Dendritic cell treated with granulocyte-macrophage colony-stimulating factor and Interleukin-4, amounts not matched to agents 40 ng/mL and 50 ng/mL, for 4 days (primary cell): ENCODE measurements at regions not wholly inside any gene's neighbourhood (a gene's known extent, or its start where the extent isn't known, plus 50 kb on each side); places are given as distances from the start of the nearest gene placed in this dataset.

ENCODE experiments used
- H3K27ac Mint-ChIP-seq: one replicate; pipeline ENCODE4 v1.8.0; 2022; ENCODE audit warnings: mild to moderate bottlenecking, mixed read lengths
- H3K27me3 Mint-ChIP-seq: one replicate; pipeline ENCODE4 v1.8.0; 2022; ENCODE audit warnings: mild to moderate bottlenecking, mixed read lengths
- H3K36me3 Mint-ChIP-seq: one replicate; pipeline ENCODE4 v1.8.0; 2022; ENCODE audit warnings: low read depth, mixed read lengths
- H3K4me1 Mint-ChIP-seq: one replicate; pipeline ENCODE4 v1.8.0; 2022; ENCODE audit warnings: low read depth, mixed read lengths
- H3K4me3 Mint-ChIP-seq: one replicate; pipeline ENCODE4 v1.8.0; 2022; ENCODE audit warnings: mild to moderate bottlenecking, moderate library complexity, mixed read lengths
- H3K9me3 Mint-ChIP-seq: one replicate; pipeline ENCODE4 v1.8.0; 2022; ENCODE audit warnings: mixed read lengths
- intact Hi-C: fragments of 100-400 bp; cut with micrococcal nuclease; formaldehyde crosslinking; loops from one replicate; pipeline ENCODE4 v1.15.0; 2022

DNA sequence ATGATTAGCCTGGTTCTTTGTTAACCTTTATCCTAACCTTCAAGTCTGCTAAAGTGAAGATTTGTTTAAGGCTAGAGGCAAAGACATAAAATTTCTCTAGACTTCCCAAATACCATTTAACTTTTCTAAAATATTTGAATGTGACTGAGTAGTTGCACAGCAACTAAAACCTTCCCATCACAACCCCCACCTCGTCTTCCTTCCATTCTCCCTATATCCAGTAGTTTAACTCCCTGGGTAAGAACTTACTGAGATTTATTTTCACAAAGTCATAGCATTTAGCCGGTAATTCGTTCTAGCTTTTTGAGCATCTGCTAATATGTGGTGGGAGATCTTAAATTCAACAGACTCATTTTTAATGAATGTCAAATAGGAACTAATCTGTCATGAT lies 87.9 kb upstream of the AKIRIN2 start:
- Mint-ChIP-seq H3K36me3 (no peaks in the 10 kb centered on the region), H3K4me1 (peaks cover 28% of the 10 kb centered on the region), H3K4me3 (no peak overlapping the region), H3K27ac (peak overlapping the region; percentile 80), H3K27me3 (no peaks in the 10 kb centered on the region), H3K9me3 (no peaks in the 10 kb centered on the region)
- intact Hi-C loops = no loop called here

DNA sequence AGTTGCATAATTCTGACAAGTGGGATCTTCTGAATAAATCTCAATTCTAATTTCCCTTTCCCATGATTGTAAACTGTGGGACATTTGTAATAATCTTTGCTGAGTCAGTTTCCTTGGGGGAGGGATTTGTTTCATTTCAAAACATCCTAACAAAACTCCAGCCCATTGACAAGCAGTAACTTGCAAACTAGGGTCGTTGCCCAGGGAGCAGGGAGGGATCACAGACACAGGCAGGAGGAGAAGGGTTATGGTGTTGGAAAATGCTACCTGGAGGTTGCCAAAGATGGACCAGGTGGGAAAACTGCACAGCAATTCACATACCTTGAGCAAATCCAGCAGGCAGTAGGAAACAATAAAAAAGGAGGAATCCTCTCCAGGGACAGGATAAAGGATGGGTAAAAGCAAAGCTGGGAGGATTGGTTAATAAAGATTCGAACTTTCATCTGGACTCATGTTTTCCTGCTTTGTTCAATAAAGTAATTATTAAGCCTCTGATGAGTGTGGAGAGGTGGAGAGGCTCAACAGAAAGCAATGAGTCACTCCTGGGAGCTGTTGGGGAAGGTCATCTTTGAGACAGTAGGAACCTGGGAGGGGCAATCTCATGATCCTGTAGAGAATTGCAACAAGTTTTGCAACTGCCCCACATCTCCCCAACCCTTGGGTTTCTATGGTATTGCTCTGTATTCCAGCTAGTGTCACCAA lies 87.3 kb upstream of the AKIRIN2 start:
- peaks cover 25% of the 10 kb centered on the region for H3K4me1 Mint-ChIP-seq

GRCh38 chr6:87788141-87788540 lies 86.1 kb upstream of the AKIRIN2 start:
- no peak overlapping the region for H3K4me3 Mint-ChIP-seq
- peaks cover 25% of the 10 kb centered on the region for H3K4me1 Mint-ChIP-seq
- intact Hi-C loops = no loop called here
- no peaks in the 10 kb centered on the region for H3K27me3 Mint-ChIP-seq
- H3K27ac Mint-ChIP-seq = no peak overlapping the region
- no peaks in the 10 kb centered on the region for H3K36me3 Mint-ChIP-seq
- no peaks in the 10 kb centered on the region for H3K9me3 Mint-ChIP-seq

More for the DNA sequence above, 87.3 kb upstream of the AKIRIN2 start:
- Mint-ChIP-seq H3K4me3 (peak overlapping the region; percentile 41), H3K27me3 (no peaks in the 10 kb centered on the region), H3K36me3 (no peaks in the 10 kb centered on the region), H3K9me3 (no peaks in the 10 kb centered on the region), H3K27ac (peak overlapping the region; percentile 80)
- intact Hi-C loops = no loop called here

DNA sequence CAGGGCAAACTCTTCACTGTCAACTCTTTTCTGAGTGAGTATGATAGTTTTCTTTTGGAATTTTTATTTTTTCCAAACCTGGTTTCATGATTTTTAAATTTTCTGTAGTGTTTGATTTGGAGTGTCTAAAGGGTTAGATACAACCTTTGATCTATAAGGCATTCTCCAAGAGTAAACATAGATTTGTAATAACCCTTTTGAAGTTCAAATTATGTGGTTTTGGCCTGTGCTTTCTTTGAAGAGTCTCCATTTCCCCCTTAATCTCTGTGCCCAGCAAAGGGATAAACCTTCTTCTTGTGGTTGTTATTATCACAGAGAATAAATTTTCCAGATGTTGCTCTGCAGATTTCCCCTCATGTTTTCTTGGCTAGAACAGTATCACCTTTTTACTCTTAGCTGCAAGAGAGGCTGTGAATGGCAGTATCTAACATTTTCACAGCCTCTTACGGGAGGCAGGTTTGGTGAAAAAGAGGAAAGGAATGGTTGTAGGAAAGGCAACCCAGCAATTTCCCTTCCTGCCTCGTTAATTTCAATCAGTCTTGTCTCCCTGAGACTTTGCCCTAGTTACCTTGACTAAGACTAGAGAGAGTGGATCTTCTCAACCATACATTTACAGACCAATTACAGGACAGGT lies 83.3 kb upstream of the AKIRIN2 start:
- Mint-ChIP-seq H3K36me3 (no peaks in the 10 kb centered on the region), H3K4me3 (no peak overlapping the region), H3K27ac (no peak overlapping the region), H3K27me3 (no peaks in the 10 kb centered on the region), H3K4me1 (peaks cover 19% of the 10 kb centered on the region), H3K9me3 (no peaks in the 10 kb centered on the region)
- intact Hi-C loops = no loop called here

DNA sequence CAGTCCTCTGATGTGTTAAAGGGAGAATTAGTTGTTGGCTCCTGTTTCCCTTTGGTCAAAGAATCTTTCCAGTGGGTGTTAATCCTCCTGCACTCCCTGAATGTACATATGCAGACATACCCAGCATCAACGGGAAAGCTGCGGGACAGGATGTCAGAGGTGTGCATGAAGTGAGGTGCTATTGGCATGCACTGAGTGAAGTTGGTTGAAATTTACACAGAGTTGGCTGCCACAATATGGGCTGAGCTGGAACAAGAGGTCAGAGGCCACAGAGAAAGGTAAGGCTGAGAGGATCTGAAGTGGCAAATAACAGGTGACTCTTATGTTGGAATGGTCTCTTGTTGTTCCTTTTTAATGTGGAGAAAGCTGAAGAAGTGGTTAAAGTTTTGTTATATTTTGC lies 82.7 kb upstream of the AKIRIN2 start:
- H3K4me3 Mint-ChIP-seq = no peak overlapping the region
- H3K4me1 Mint-ChIP-seq = peaks cover 13% of the 10 kb centered on the region
- no peaks in the 10 kb centered on the region for H3K27me3 Mint-ChIP-seq
- intact Hi-C loops = no loop called here
- no peaks in the 10 kb centered on the region for H3K36me3 Mint-ChIP-seq
- no peaks in the 10 kb centered on the region for H3K9me3 Mint-ChIP-seq
- no peak overlapping the region for H3K27ac Mint-ChIP-seq

DNA sequence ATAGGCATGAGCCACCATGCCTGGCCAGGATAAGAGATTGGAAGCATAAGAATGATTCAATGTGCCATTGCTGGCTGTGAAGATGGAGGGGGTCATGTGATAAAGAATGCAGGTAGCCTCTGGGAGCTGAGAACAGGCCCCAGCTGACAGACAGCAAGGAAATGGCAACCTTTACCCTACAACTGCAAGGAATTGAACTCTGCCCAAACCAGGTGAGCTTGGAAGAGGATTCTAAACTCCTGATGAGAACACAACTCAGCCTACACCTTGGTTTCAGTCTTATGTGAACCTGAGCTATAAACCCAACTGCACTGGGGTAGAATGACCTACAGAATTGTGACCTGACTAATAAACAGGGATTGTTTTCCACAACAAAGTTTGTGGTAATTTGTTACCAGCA lies 82.0 kb upstream of the AKIRIN2 start:
- Mint-ChIP-seq H3K9me3 (no peaks in the 10 kb centered on the region), H3K27ac (no peak overlapping the region), H3K4me3 (no peak overlapping the region), H3K27me3 (no peaks in the 10 kb centered on the region), H3K4me1 (peaks cover 10% of the 10 kb centered on the region), H3K36me3 (no peaks in the 10 kb centered on the region)
- intact Hi-C loops = no loop called here

DNA sequence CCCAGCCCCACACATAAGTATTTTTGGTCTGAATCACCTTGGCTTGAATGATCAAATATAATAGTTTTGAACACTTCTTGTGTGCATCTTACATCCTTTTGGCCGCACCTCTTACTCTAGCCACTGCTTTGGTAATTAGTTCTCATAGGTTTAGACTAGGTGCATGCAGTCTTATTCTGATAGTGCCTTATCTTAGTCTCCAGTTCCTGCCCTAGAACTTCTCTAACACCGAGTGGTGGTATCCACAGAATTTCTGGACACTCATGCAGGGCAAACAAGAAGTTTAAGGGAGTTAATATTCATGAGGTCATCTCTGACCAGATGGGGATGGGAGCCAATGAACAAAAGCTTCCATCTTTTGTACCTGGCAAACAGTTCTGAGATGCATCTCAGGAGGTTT lies 77.5 kb upstream of the AKIRIN2 start:
- Mint-ChIP-seq H3K4me3 (no peak overlapping the region), H3K9me3 (no peaks in the 10 kb centered on the region), H3K27ac (no peak overlapping the region), H3K4me1 (peaks cover 5% of the 10 kb centered on the region), H3K27me3 (no peaks in the 10 kb centered on the region), H3K36me3 (no peaks in the 10 kb centered on the region)
- intact Hi-C loops = no loop called here

DNA sequence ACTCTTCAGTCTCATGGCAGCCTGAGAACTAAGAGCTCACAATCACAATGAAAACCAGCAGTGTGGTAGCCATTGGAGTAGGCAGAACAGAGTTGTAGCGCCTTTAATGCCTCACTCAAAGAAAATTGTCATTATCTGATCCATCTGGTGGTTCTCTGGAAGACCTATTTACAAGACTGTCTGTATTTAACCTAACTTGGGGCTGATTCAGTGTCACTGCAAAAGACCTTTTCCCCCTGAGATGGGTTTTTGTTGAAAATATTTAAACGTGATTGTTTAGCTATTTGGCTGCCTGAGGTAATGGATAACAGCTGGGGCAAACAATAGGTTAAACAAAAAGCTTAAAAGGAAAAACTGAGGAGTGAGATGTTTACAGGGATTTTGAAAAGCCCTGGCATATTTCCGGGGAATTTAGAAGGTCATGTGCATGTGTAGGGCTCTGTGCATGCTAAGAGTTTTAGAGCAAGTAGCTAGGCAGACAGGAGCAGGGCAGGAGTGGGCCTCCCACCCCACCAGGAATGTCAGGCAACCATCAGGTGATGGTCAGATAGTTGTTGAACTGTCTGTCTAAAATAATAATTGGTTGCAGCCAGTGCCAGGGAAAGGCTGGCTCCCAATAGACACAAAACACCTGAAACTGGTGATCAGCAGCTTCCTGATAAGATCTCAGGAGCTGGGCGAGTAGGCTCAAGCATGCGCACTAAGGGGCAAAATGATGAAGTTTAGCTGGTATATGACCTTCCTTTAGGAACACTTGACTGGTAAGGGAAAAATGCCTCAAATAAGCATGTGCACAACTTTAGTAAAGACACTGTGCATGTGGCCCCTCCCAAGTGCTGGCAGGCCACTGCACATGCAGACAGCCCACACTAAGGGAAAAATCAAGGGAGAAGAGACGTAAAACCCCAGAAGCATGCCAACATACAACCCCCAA lies 70.8 kb upstream of the AKIRIN2 start:
- intact Hi-C loops = no loop called here
- H3K27ac Mint-ChIP-seq = no peak overlapping the region

GRCh38 chr6:87767478-87767877 lies 65.4 kb upstream of the AKIRIN2 start:
- no peaks in the 10 kb centered on the region for H3K27me3 Mint-ChIP-seq
- no peak overlapping the region for H3K4me3 Mint-ChIP-seq
- peaks cover 10% of the 10 kb centered on the region for H3K4me1 Mint-ChIP-seq
- peak overlapping the region; percentile 50 for H3K27ac Mint-ChIP-seq
- intact Hi-C loops = no loop called here
- no peaks in the 10 kb centered on the region for H3K36me3 Mint-ChIP-seq
- H3K9me3 Mint-ChIP-seq = peaks cover 5% of the 10 kb centered on the region

More for the DNA sequence above, 70.8 kb upstream of the AKIRIN2 start:
- Mint-ChIP-seq H3K4me3 (no peak overlapping the region), H3K4me1 (peaks cover 3% of the 10 kb centered on the region), H3K9me3 (peaks cover 1% of the 10 kb centered on the region), H3K27me3 (no peaks in the 10 kb centered on the region), H3K36me3 (no peaks in the 10 kb centered on the region)

- Mint-ChIP-seq H3K27me3 (no peaks in the 10 kb centered on the region), H3K36me3 (no peaks in the 10 kb centered on the region), H3K4me1 (peaks cover 10% of the 10 kb centered on the region), H3K9me3 (peaks cover 5% of the 10 kb centered on the region), H3K4me3 (no peak overlapping the region), H3K27ac (no peak overlapping the region)
- intact Hi-C loops = no loop called here
These were observed 64.2 kb upstream of the AKIRIN2 start for GRCh38 chr6:87766211-87766610.

DNA sequence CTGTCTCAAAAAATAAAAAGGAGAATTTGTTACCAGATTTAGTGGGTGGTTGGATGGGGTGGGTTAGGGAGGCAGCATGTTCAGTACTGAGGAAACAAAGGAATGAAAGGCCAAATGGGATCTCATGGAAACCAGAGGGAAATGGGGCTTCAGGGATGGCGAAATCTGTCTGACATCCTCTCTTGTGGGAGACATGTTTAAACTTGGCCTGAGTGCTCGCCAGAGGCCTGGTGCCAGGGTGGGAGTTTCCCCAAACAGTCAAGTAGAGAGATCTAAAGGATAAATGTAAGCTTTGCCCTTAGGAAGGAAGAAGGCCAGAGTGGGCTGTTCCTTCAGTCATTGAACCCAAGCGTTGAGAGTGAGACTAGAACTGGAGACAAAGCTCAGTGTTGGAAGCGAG lies 61.9 kb upstream of the AKIRIN2 start:
- no peak overlapping the region for H3K4me3 Mint-ChIP-seq
- no peaks in the 10 kb centered on the region for H3K27me3 Mint-ChIP-seq
- H3K27ac Mint-ChIP-seq = no peak overlapping the region
- H3K9me3 Mint-ChIP-seq = peaks cover 5% of the 10 kb centered on the region
- intact Hi-C loops = no loop called here
- H3K4me1 Mint-ChIP-seq = peaks cover 17% of the 10 kb centered on the region
- H3K36me3 Mint-ChIP-seq = no peaks in the 10 kb centered on the region

DNA sequence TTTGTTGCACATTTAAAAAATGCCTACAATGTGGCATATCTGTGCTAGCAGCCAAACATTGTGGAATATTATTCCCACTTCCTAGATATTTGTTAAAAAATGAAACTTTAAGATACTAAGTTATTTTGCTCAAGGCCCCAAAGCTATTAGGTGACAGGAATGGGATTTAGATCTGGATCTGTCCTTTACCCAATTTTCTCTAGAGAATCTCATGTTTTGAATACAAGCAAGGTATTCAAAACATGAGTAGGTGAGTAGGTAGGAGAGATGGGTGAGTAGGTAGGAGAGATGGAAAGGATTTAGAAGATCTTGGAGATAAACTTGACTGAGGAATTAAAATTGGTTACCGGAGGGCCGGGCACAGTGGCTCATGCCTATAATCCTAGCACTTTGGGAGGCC lies 61.2 kb upstream of the AKIRIN2 start:
- Mint-ChIP-seq H3K9me3 (peaks cover 5% of the 10 kb centered on the region), H3K27ac (no peak overlapping the region), H3K27me3 (no peaks in the 10 kb centered on the region), H3K36me3 (no peaks in the 10 kb centered on the region), H3K4me1 (peaks cover 17% of the 10 kb centered on the region), H3K4me3 (no peak overlapping the region)
- intact Hi-C loops = no loop called here

- no peak overlapping the region for H3K27ac Mint-ChIP-seq
- no peaks in the 10 kb centered on the region for H3K27me3 Mint-ChIP-seq
- peaks cover 14% of the 10 kb centered on the region for H3K4me1 Mint-ChIP-seq
- no peak overlapping the region for H3K4me3 Mint-ChIP-seq
- H3K36me3 Mint-ChIP-seq = no peaks in the 10 kb centered on the region
- intact Hi-C loops = no loop called here
- no peaks in the 10 kb centered on the region for H3K9me3 Mint-ChIP-seq
These were observed 60.1 kb upstream of the AKIRIN2 start for GRCh38 chr6:87762116-87762515.

GRCh38 chr6:87757792-87758191 lies 55.8 kb upstream of the AKIRIN2 start:
- intact Hi-C loops = loop anchor here (1.0 to 5.0 kb wide), 3 partner anchors 25 to 55 kb away; partner anchors contain the start of gene AKIRIN2
- peaks cover 49% of the 10 kb centered on the region for H3K4me1 Mint-ChIP-seq
- H3K9me3 Mint-ChIP-seq = no peaks in the 10 kb centered on the region
- no peak overlapping the region for H3K4me3 Mint-ChIP-seq
- no peaks in the 10 kb centered on the region for H3K27me3 Mint-ChIP-seq
- peak overlapping the region; percentile 82 for H3K27ac Mint-ChIP-seq
- H3K36me3 Mint-ChIP-seq = no peaks in the 10 kb centered on the region
